Peyer's patch (tissue), 4 donors: ENCODE measurements at regions not wholly inside any gene's neighbourhood (a gene's known extent, or its start where the extent isn't known, plus 50 kb on each side); places are given as distances from the start of the nearest gene placed in this dataset.
A peak's percentile ranks its signal among the peaks of the same experiment; 100 is the strongest.

Experiments used
- DNase-seq, 3 donors: peaks; one replicate each; pipeline ENCODE4 v3.0.0-alpha.2; 2017 to 2019
- H3K27ac ChIP-seq, 4 donors: fragments of 200-600 bp; sonication (generic); one replicate each; pipeline ENCODE4 v1.5.1; 2016 to 2019
- H3K27me3 ChIP-seq, 2 donors: fragments of 200-600 bp; sonication (generic); one replicate each; pipeline ENCODE4 v1.5.1; 2019
- H3K36me3 ChIP-seq, 3 donors: fragments of 200-600 bp; sonication (generic); one replicate each; pipeline ENCODE4 v1.5.1; 2016 to 2019
- H3K4me1 ChIP-seq, 4 donors: fragments of 200-600 bp; sonication (generic); one replicate each; pipeline ENCODE4 v1.5.1; 2016 to 2019
- H3K4me3 ChIP-seq, 4 donors: fragments of 200-600 bp; sonication (generic); 1 replicate in 3 of 4; 2 replicates in 1 of 4; pipeline ENCODE4 v1.5.1; 2016 to 2019; ENCODE audit warnings: mild to moderate bottlenecking in 1 of 4
- H3K9me3 ChIP-seq, 4 donors: fragments of 200-600 bp; sonication (generic); one replicate each; pipeline ENCODE4 v1.5.1; 2016 to 2019; ENCODE audit warnings: mild to moderate bottlenecking in 1 of 4
- CTCF ChIP-seq, 6 experiments: fragments of 450-650 bp in 4 of 6; fragments of 200-600 bp in 2 of 6; sonication (generic) in 1 of 6; IDR thresholded peaks; one replicate each; pipeline ENCODE4 v1.5.1; 2017 to 2019; ENCODE audit warnings: antibody characterized with exemption in 6 of 6, mild to moderate bottlenecking in 3 of 6, moderate library complexity in 1 of 6
- POLR2A ChIP-seq, 2 donors: fragments of 450-650 bp; IDR thresholded peaks; one replicate each; pipeline ENCODE4 v1.5.1; 2017; ENCODE audit warnings: antibody characterized with exemption in 2 of 2, mild to moderate bottlenecking in 2 of 2, moderate library complexity in 2 of 2

- no peak for DNase-seq
- no peak overlapping the region for H3K27ac ChIP-seq
- no peaks in the 10 kb centered on the region for H3K27me3 ChIP-seq
- no peaks in the 10 kb centered on the region for H3K36me3 ChIP-seq
- H3K4me3 ChIP-seq: no peak overlapping the region
- H3K9me3 ChIP-seq: no peaks in the 10 kb centered on the region
- TF ChIP-seq POLR2A (IDR thresholded peaks at IDR 0.05) (no peak), CTCF (IDR thresholded peaks at IDR 0.05) (no peak)
- no peaks in the 10 kb centered on the region for H3K4me1 ChIP-seq
These were observed 300.4 kb downstream of the MAN2A1 start for GRCh38 chr5:109989994-109990722.

- no peaks in the 10 kb centered on the region for H3K4me1 ChIP-seq
- H3K36me3 ChIP-seq: no peaks in the 10 kb centered on the region
- H3K4me3 ChIP-seq: no peak overlapping the region
- no peaks in the 10 kb centered on the region for H3K27me3 ChIP-seq
- DNase-seq: no peak
- peak overlapping the region in 1 of 4 donors; percentile 8 for H3K27ac ChIP-seq
- TF ChIP-seq CTCF (IDR thresholded peaks at IDR 0.05) (no peak), POLR2A (IDR thresholded peaks at IDR 0.05) (no peak)
- no peaks in the 10 kb centered on the region for H3K9me3 ChIP-seq
These were observed 301.1 kb downstream of the MAN2A1 start for GRCh38 chr5:109990723-109991359.

- Histone ChIP-seq H3K4me3 (no peak overlapping the region), H3K9me3 (no peaks in the 10 kb centered on the region), H3K4me1 (no peaks in the 10 kb centered on the region), H3K36me3 (no peaks in the 10 kb centered on the region), H3K27ac (no peak overlapping the region), H3K27me3 (no peaks in the 10 kb centered on the region)
- TF ChIP-seq CTCF (IDR thresholded peaks at IDR 0.05): no peak
- no peak for TF ChIP-seq POLR2A (IDR thresholded peaks at IDR 0.05)
- no peak for DNase-seq
These were observed 302.7 kb downstream of the MAN2A1 start for GRCh38 chr5:109992264-109992915.

GRCh38 chr5:109994135-109994534 is 304.4 kb downstream of the MAN2A1 start:
- TF ChIP-seq CTCF (IDR thresholded peaks at IDR 0.05): no peak
- no peak for TF ChIP-seq POLR2A (IDR thresholded peaks at IDR 0.05)
- no peaks in the 10 kb centered on the region for H3K9me3 ChIP-seq
- no peaks in the 10 kb centered on the region for H3K4me1 ChIP-seq
- H3K27ac ChIP-seq: no peak overlapping the region
- DNase-seq: no peak
- no peak overlapping the region for H3K4me3 ChIP-seq
- H3K27me3 ChIP-seq: no peaks in the 10 kb centered on the region
- H3K36me3 ChIP-seq: no peaks in the 10 kb centered on the region

- no peaks in the 10 kb centered on the region for H3K27me3 ChIP-seq
- DNase-seq: no peak
- no peak overlapping the region for H3K4me3 ChIP-seq
- H3K36me3 ChIP-seq: no peaks in the 10 kb centered on the region
- TF ChIP-seq POLR2A (IDR thresholded peaks at IDR 0.05) (no peak), CTCF (IDR thresholded peaks at IDR 0.05) (no peak)
- no peak overlapping the region for H3K27ac ChIP-seq
- no peaks in the 10 kb centered on the region for H3K4me1 ChIP-seq
- H3K9me3 ChIP-seq: no peaks in the 10 kb centered on the region
These were observed 306.5 kb downstream of the MAN2A1 start for GRCh38 chr5:109996246-109996645.
